NB4 (cell line): ENCODE measurements at regions not wholly inside any gene's neighbourhood (a gene's known extent, or its start where the extent isn't known, plus 50 kb on each side); places are given as distances from the start of the nearest gene placed in this dataset.

Source experiments
- DNase-seq: peaks from one replicate; pipeline ENCODE4 v3.0.0; 2010; ENCODE audit warnings: low read depth
- H3K4me3 ChIP-seq: one replicate; pipeline ENCODE4 v1.5.1; 2011; ENCODE audit warnings: mild to moderate bottlenecking, low read depth, low read length, moderate library complexity
- MYC ChIP-seq: IDR thresholded peaks from 2 replicates; pipeline ENCODE4 v1.6.1; 2011; ENCODE audit warnings: low read depth, low read length
- POLR2A ChIP-seq: IDR thresholded peaks from 2 replicates; pipeline ENCODE4 v1.6.1; 2011; ENCODE audit warnings: mild to moderate bottlenecking; ENCODE audit not compliant: insufficient read length; ENCODE audit errors: extremely low read depth
- TF ChIP-seq, protein P1 (sequence below): IDR thresholded peaks from 2 replicates; pipeline ENCODE4 v1.6.1; 2011; ENCODE audit warnings: low read depth, low read length
- TF ChIP-seq, protein P2 (sequence below): IDR thresholded peaks from one replicate; pipeline ENCODE4 v1.5.1; 2012; ENCODE audit warnings: low read depth, low read length

DNA sequence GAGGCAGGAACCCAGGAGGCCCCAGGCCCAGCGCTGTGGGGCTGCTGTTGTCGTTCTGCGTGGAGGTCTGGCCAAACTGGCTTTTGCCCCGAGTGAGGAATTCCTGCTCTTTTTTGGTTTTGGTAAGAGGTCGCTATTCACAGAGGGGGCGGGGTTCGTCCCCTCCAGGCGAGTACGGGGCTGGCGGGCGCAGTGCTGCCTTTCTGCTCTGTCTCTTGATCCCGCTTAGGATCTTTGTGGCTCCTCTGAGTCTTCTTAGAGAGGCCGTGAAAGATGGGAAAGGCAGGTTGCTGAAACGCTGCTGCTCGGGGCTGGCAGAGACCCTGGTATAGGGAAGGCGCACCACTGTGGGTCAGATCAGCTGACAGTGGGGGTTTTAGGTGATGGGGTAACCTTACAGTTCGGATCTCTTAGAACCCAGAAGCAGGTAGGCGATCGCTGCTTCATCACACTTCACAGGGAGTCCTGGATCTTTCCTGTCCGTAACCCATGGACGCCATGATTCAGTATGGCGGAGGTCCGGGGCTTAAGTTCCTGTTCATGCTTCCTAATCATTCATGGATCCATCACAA, 136.7 kb downstream of the KIF20B start:
- TF ChIP-seq, protein P1, sequence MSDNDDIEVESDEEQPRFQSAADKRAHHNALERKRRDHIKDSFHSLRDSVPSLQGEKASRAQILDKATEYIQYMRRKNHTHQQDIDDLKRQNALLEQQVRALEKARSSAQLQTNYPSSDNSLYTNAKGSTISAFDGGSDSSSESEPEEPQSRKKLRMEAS = no peak
- TF ChIP-seq POLR2A = no peak
- no peak for TF ChIP-seq MYC
- TF ChIP-seq, protein P2, sequence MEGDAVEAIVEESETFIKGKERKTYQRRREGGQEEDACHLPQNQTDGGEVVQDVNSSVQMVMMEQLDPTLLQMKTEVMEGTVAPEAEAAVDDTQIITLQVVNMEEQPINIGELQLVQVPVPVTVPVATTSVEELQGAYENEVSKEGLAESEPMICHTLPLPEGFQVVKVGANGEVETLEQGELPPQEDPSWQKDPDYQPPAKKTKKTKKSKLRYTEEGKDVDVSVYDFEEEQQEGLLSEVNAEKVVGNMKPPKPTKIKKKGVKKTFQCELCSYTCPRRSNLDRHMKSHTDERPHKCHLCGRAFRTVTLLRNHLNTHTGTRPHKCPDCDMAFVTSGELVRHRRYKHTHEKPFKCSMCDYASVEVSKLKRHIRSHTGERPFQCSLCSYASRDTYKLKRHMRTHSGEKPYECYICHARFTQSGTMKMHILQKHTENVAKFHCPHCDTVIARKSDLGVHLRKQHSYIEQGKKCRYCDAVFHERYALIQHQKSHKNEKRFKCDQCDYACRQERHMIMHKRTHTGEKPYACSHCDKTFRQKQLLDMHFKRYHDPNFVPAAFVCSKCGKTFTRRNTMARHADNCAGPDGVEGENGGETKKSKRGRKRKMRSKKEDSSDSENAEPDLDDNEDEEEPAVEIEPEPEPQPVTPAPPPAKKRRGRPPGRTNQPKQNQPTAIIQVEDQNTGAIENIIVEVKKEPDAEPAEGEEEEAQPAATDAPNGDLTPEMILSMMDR = no peak
- no peak overlapping the region for H3K4me3 ChIP-seq
- DNase-seq = no peak

DNA sequence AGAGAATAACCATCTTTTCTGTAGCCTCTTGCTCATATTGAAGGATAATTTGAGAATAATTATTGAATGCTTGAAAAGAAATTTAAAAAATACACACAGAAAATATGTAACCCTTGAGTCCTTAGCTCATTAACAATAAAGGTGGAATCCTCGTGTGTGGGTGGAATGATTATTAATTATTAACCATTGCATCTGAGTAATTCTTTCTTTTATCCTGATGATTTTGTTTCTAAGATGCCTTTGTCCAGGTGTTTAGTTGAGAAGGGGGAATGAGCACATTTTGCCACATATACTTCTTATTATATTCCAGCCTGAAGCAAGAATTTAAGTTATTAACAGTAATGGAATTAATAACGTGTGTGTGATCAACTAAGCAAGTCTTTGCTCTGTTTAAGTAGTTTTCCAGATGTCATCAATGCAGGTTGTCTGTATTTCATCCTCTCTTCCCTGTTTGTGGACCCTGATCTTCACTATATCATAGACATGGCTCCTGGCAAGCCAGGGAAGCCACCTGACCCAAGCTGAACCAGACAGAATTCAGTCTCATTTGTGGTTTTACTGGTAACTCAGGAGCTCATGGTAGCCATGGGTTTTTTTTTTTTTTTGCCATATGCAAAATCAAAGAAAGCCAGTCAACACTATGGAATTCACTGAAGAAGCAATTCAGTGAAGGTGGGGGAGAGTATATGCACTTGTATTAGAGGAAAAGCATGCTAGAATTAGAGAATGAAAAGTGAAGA, 144.3 kb downstream of the KIF20B start:
- H3K4me3 ChIP-seq = no peak overlapping the region
- no peak for TF ChIP-seq MYC
- TF ChIP-seq, protein P1 = no peak
- TF ChIP-seq, protein P2 = no peak
- no peak for TF ChIP-seq POLR2A
- DNase-seq = no peak

DNA sequence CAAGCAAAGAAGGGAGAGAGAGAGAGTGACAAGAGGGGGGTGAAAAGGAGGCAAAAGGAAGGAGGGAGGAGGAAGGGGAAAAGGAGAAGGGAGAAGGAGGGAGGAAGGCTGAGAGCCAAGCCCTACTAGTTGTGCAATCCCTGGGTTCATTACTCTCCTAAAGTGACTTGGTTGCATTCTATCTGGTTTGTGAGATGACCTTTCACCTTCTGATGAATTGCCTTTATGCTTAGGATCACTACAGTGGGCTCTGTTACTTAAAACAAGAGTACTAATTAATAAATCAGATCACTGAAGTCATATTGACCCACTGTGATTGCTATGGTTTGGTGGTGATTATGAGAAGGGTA, 144.9 kb downstream of the KIF20B start:
- TF ChIP-seq, protein P1 = no peak
- TF ChIP-seq MYC (no peak), POLR2A (no peak)
- TF ChIP-seq, protein P2 = no peak
- H3K4me3 ChIP-seq = no peak overlapping the region
- no peak for DNase-seq

DNA sequence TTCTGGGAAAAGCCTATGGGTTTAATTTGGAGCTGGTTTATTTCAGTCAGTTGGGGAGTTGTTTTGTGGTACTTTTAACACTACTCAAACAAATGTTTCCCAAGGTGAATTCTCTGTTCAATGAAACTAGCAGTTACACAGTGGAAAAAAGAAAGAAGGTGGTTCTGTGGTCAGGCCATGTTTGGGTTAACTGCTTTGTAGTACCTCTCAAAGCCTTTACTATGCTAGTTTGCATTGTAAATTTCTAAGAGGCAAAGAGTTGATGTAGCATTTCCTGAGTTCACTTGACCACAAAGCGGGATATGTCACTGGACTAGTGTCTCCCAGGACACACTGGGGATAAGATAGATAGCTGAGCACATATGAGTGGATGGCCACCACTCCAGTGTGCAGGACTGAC, 145.4 kb downstream of the KIF20B start:
- H3K4me3 ChIP-seq = no peak overlapping the region
- TF ChIP-seq MYC (no peak), POLR2A (no peak)
- TF ChIP-seq, protein P1 = no peak
- TF ChIP-seq, protein P2 = no peak
- DNase-seq = no peak

DNA sequence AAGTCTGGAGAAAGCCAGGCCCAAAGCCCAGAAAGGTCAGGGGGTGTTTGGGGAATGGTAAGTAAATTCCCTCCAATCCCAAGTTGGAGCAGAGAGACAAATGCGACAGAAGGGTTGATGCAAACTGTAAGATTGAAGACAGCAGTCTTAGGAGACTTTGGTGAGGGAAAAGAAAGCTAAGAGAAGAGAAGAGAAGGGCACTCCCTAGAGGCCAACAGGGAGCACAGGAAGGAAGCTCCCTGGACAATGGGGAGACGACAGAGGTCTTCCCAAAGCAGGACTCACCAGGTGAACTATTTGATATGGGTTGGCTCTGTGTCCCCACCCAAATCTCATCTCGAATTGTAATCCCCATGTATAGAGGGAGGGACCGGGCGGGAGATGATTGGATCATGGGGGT, 151.5 kb downstream of the KIF20B start:
- no peak overlapping the region for H3K4me3 ChIP-seq
- no peak for DNase-seq
- TF ChIP-seq MYC (no peak), POLR2A (no peak)
- TF ChIP-seq, protein P1 = no peak
- TF ChIP-seq, protein P2 = no peak
